ENCODE measurements at regions not wholly inside any gene's neighbourhood (a gene's known extent, or its start where the extent isn't known, plus 50 kb on each side); places are given as distances from the start of the nearest gene placed in this dataset.

- no peak for TF ChIP-seq CTCF (IDR thresholded peaks at IDR 0.05; ENCODE audit: low read depth, low read length)
- TF ChIP-seq MYC (IDR thresholded peaks at IDR 0.05; ENCODE audit: low read depth, low read length) = no peak
- TF ChIP-seq MAX (IDR thresholded peaks at IDR 0.05; ENCODE audit: low read depth, low read length) = no peak
- TF ChIP-seq POLR2A (IDR thresholded peaks at IDR 0.05; ENCODE audit: extremely low read depth, insufficient read length) = no peak
- no peak overlapping the region for H3K4me3 ChIP-seq (ENCODE audit: low read depth, low read length)
- no peak for DNase-seq (ENCODE audit: low read depth)
Measured at GRCh38 chr14:83905157-83905556, 1624.8 kb upstream of the FLRT2 start.

- H3K4me3 ChIP-seq (ENCODE audit: low read depth, low read length) = no peak overlapping the region
- TF ChIP-seq CTCF (IDR thresholded peaks at IDR 0.05; ENCODE audit: low read depth, low read length) (no peak), MYC (IDR thresholded peaks at IDR 0.05; ENCODE audit: low read depth, low read length) (no peak), POLR2A (IDR thresholded peaks at IDR 0.05; ENCODE audit: extremely low read depth, insufficient read length) (no peak), MAX (IDR thresholded peaks at IDR 0.05; ENCODE audit: low read depth, low read length) (no peak)
- DNase-seq (ENCODE audit: low read depth) = no peak
Measured at GRCh38 chr14:83908419-83908818, 1621.5 kb upstream of the FLRT2 start.

GRCh38 chr14:83909507-83909906 is 1620.4 kb upstream of the FLRT2 start:
- H3K4me3 ChIP-seq (ENCODE audit: low read depth, low read length) = no peak overlapping the region
- peak; percentile 1 for DNase-seq (ENCODE audit: low read depth)
- TF ChIP-seq MYC (IDR thresholded peaks at IDR 0.05; ENCODE audit: low read depth, low read length) (no peak), POLR2A (IDR thresholded peaks at IDR 0.05; ENCODE audit: extremely low read depth, insufficient read length) (no peak), MAX (IDR thresholded peaks at IDR 0.05; ENCODE audit: low read depth, low read length) (no peak), CTCF (IDR thresholded peaks at IDR 0.05; ENCODE audit: low read depth, low read length) (no peak)

- no peak for TF ChIP-seq MAX (IDR thresholded peaks at IDR 0.05; ENCODE audit: low read depth, low read length)
- TF ChIP-seq CTCF (IDR thresholded peaks at IDR 0.05; ENCODE audit: low read depth, low read length) = no peak
- no peak for TF ChIP-seq MYC (IDR thresholded peaks at IDR 0.05; ENCODE audit: low read depth, low read length)
- no peak for TF ChIP-seq POLR2A (IDR thresholded peaks at IDR 0.05; ENCODE audit: extremely low read depth, insufficient read length)
- no peak overlapping the region for H3K4me3 ChIP-seq (ENCODE audit: low read depth, low read length)
- no peak for DNase-seq (ENCODE audit: low read depth)
Measured at GRCh38 chr14:83912032-83912642, 1617.8 kb upstream of the FLRT2 start.

GRCh38 chr14:83913476-83913875 is 1616.5 kb upstream of the FLRT2 start:
- no peak for TF ChIP-seq MYC (IDR thresholded peaks at IDR 0.05; ENCODE audit: low read depth, low read length)
- no peak for TF ChIP-seq POLR2A (IDR thresholded peaks at IDR 0.05; ENCODE audit: extremely low read depth, insufficient read length)
- TF ChIP-seq MAX (IDR thresholded peaks at IDR 0.05; ENCODE audit: low read depth, low read length) = no peak
- no peak for TF ChIP-seq CTCF (IDR thresholded peaks at IDR 0.05; ENCODE audit: low read depth, low read length)
- H3K4me3 ChIP-seq (ENCODE audit: low read depth, low read length) = no peak overlapping the region
- no peak for DNase-seq (ENCODE audit: low read depth)

Data from NB4 (cell line).